ENCODE measurements at regions not wholly inside any gene's neighbourhood (a gene's known extent, or its start where the extent isn't known, plus 50 kb on each side); places are given as distances from the start of the nearest gene placed in this dataset.

GRCh38 chr18:10197097-10197496, 257.3 kb upstream of the APCDD1 start:
- Histone ChIP-seq H3K27ac (ENCODE audit: low read depth) (no peak overlapping the region), H2AFZ (no peak overlapping the region), H3F3A (replicated peaks; ENCODE audit: low read depth) (no peaks in the 10 kb centered on the region), H4K20me1 (replicated peaks; ENCODE audit: insufficient read depth) (no peaks in the 10 kb centered on the region), H3K36me3 (ENCODE audit: insufficient read depth) (no peaks in the 10 kb centered on the region), H3K27me3 (ENCODE audit: insufficient read depth) (no peaks in the 10 kb centered on the region), H3K4me3 (no peak overlapping the region), H3K4me1 (ENCODE audit: insufficient read depth) (peaks cover 7% of the 10 kb centered on the region; the same call in 1 of the 2 replicates), H3K9me2 (ENCODE audit: insufficient read depth) (peaks cover 4% of the 10 kb centered on the region; the same call in 1 of the 2 replicates), H3K79me2 (replicated peaks; ENCODE audit: insufficient read depth) (no peaks in the 10 kb centered on the region), H3K4me2 (no peak overlapping the region)
- TF ChIP-seq POLR2AphosphoS5 (IDR thresholded peaks at IDR 0.05; ENCODE audit: low read depth) (no peak), EZH2 (IDR thresholded peaks at IDR 0.05; ENCODE audit: low read depth, unreplicated experiment) (no peak), JUNB (IDR thresholded peaks at IDR 0.05; ENCODE audit: unreplicated experiment) (no peak), NANOG (IDR thresholded peaks at IDR 0.05; ENCODE audit: borderline replicate concordance) (no peak), ZNF462 (CRISPR knock-in tag; IDR thresholded peaks at IDR 0.05) (no peak)
- H3K36me3 Mint-ChIP-seq (ENCODE audit: low read depth) = no peaks in the 10 kb centered on the region
- DNase-seq (ENCODE audit: low spot score) = no peak
- no peak overlapping the region for H3K27ac Mint-ChIP-seq
- H3K27me3 Mint-ChIP-seq (ENCODE audit: insufficient read depth, low read depth, poor library complexity) = no peaks in the 10 kb centered on the region
- peaks cover 10% of the 10 kb centered on the region for H3K4me1 Mint-ChIP-seq
- no peak overlapping the region for H3K4me3 Mint-ChIP-seq
- no peak for ATAC-seq
- no peaks in the 10 kb centered on the region for H3K9me3 Mint-ChIP-seq

- no peak overlapping the region for H3K27ac ChIP-seq (ENCODE audit: low read depth)
- no peaks in the 10 kb centered on the region for H3K9me3 Mint-ChIP-seq
- no peak for DNase-seq (ENCODE audit: low spot score)
- H2AFZ ChIP-seq = no peak overlapping the region
- H3K4me1 Mint-ChIP-seq = peaks cover 24% of the 10 kb centered on the region
- no peaks in the 10 kb centered on the region for H3K36me3 Mint-ChIP-seq (ENCODE audit: low read depth)
- H3K27me3 Mint-ChIP-seq (ENCODE audit: insufficient read depth, low read depth, poor library complexity) = peaks cover 8% of the 10 kb centered on the region
- no peak overlapping the region for H3K4me3 ChIP-seq
- H3K4me1 ChIP-seq (ENCODE audit: insufficient read depth) = peaks cover 13% of the 10 kb centered on the region
- H4K20me1 ChIP-seq (replicated peaks; ENCODE audit: insufficient read depth) = no peaks in the 10 kb centered on the region
- H3K36me3 ChIP-seq (ENCODE audit: insufficient read depth) = no peaks in the 10 kb centered on the region
- no peak for ATAC-seq
- H3K9me2 ChIP-seq (ENCODE audit: insufficient read depth) = no peaks in the 10 kb centered on the region
- H3K27me3 ChIP-seq (ENCODE audit: insufficient read depth) = no peaks in the 10 kb centered on the region
- no peaks in the 10 kb centered on the region for H3K79me2 ChIP-seq (replicated peaks; ENCODE audit: insufficient read depth)
- no peak overlapping the region for H3K27ac Mint-ChIP-seq
- no peak overlapping the region for H3K4me3 Mint-ChIP-seq
- H3K4me2 ChIP-seq = no peak overlapping the region
- no peaks in the 10 kb centered on the region for H3F3A ChIP-seq (replicated peaks; ENCODE audit: low read depth)
- TF ChIP-seq CREB1 (CRISPR knock-in tag; IDR thresholded peaks at IDR 0.05; ENCODE audit: low read depth) (no peak), JUNB (IDR thresholded peaks at IDR 0.05; ENCODE audit: unreplicated experiment) (no peak), ZNF114 (CRISPR knock-in tag; IDR thresholded peaks at IDR 0.05) (no peak), EZH2phosphoT487 (IDR thresholded peaks at IDR 0.05; ENCODE audit: unreplicated experiment) (no peak), STAT1 (IDR thresholded peaks at IDR 0.05; ENCODE audit: unreplicated experiment) (no peak)
Observed at GRCh38 chr18:10201226-10201625, 253.2 kb upstream of the APCDD1 start.
